PC-9 (cell line): ENCODE measurements at regions not wholly inside any gene's neighbourhood (a gene's known extent, or its start where the extent isn't known, plus 50 kb on each side); places are given as distances from the start of the nearest gene placed in this dataset.

Source experiments
- CTCF ChIP-seq: fragments of 200-600 bp; sonication (generic); conservative IDR thresholded peaks from 2 replicates; pipeline ENCODE4 v1.6.1; 2017; ENCODE audit warnings: mixed run types, antibody characterized with exemption, mild to moderate bottlenecking, moderate library complexity
- EZH2 ChIP-seq: fragments of 200-600 bp; sonication (generic); IDR thresholded peaks from 2 replicates; pipeline ENCODE4 v1.8.0; 2017; ENCODE audit warnings: antibody characterized with exemption, low read depth

- no peak for TF ChIP-seq CTCF
- TF ChIP-seq EZH2 = no peak
These were observed 412.6 kb upstream of the SEMA6D start for GRCh38 chr15:47304656-47305055.
